ENCODE measurements at regions not wholly inside any gene's neighbourhood (a gene's known extent, or its start where the extent isn't known, plus 50 kb on each side); places are given as distances from the start of the nearest gene placed in this dataset.

GRCh38 chr10:106454233-106454632 lies 710.3 kb downstream of the SORCS1 start (continued):
- TF ChIP-seq REST (IDR thresholded peaks at IDR 0.05; ENCODE audit: unreplicated experiment) (no peak), EZH2phosphoT487 (IDR thresholded peaks at IDR 0.05; ENCODE audit: unreplicated experiment) (no peak), NANOG (IDR thresholded peaks at IDR 0.05; ENCODE audit: borderline replicate concordance) (no peak), EZH2 (IDR thresholded peaks at IDR 0.05; ENCODE audit: low read depth, unreplicated experiment) (no peak), CTCF (conservative IDR thresholded peaks at IDR 0.05; ENCODE audit: low read depth in 2 of 2) (no peak), POLR2AphosphoS5 (IDR thresholded peaks at IDR 0.05; ENCODE audit: low read depth) (no peak)

GRCh38 chr10:106450966-106451365 lies 713.5 kb downstream of the SORCS1 start:
- Histone ChIP-seq H2AFZ (no peak overlapping the region), H3F3A (replicated peaks; ENCODE audit: low read depth) (no peaks in the 10 kb centered on the region), H3K79me2 (replicated peaks; ENCODE audit: insufficient read depth) (no peaks in the 10 kb centered on the region), H3K4me3 (no peak overlapping the region), H3K4me2 (no peak overlapping the region), H3K27ac (ENCODE audit: low read depth) (no peak overlapping the region), H4K20me1 (replicated peaks; ENCODE audit: insufficient read depth) (no peaks in the 10 kb centered on the region), H3K27me3 (ENCODE audit: insufficient read depth) (no peaks in the 10 kb centered on the region), H3K4me1 (ENCODE audit: insufficient read depth) (no peaks in the 10 kb centered on the region), H3K9me2 (ENCODE audit: insufficient read depth) (no peaks in the 10 kb centered on the region), H3K36me3 (ENCODE audit: insufficient read depth) (no peaks in the 10 kb centered on the region)
- no peak overlapping the region for H3K4me3 Mint-ChIP-seq
- no peak for ATAC-seq
- H3K9me3 Mint-ChIP-seq, result no peaks in the 10 kb centered on the region
- H3K27ac Mint-ChIP-seq, result no peak overlapping the region
- DNase-seq (ENCODE audit: low spot score), result no peak
- no peaks in the 10 kb centered on the region for H3K4me1 Mint-ChIP-seq
- H3K36me3 Mint-ChIP-seq (ENCODE audit: low read depth), result no peaks in the 10 kb centered on the region
- H3K27me3 Mint-ChIP-seq (ENCODE audit: insufficient read depth, low read depth, poor library complexity), result no peaks in the 10 kb centered on the region
- TF ChIP-seq ZNF114 (CRISPR knock-in tag; IDR thresholded peaks at IDR 0.05) (no peak), EZH2phosphoT487 (IDR thresholded peaks at IDR 0.05; ENCODE audit: unreplicated experiment) (no peak), REST (IDR thresholded peaks at IDR 0.05; ENCODE audit: unreplicated experiment) (no peak), CREB1 (CRISPR knock-in tag; IDR thresholded peaks at IDR 0.05; ENCODE audit: low read depth) (no peak), ETS1 (IDR thresholded peaks at IDR 0.05) (no peak), CTCF (conservative IDR thresholded peaks at IDR 0.05; ENCODE audit: low read depth in 2 of 2) (no peak), EZH2 (IDR thresholded peaks at IDR 0.05; ENCODE audit: low read depth, unreplicated experiment) (no peak), POLR2AphosphoS5 (IDR thresholded peaks at IDR 0.05; ENCODE audit: low read depth) (no peak), STAT1 (IDR thresholded peaks at IDR 0.05; ENCODE audit: unreplicated experiment) (no peak), NANOG (IDR thresholded peaks at IDR 0.05; ENCODE audit: borderline replicate concordance) (no peak), ZNF331 (CRISPR knock-in tag; IDR thresholded peaks at IDR 0.05; ENCODE audit: low read depth) (no peak)

Measured in GM23338 (cell line).